ENCODE measurements at regions not wholly inside any gene's neighbourhood (a gene's known extent, or its start where the extent isn't known, plus 50 kb on each side); places are given as distances from the start of the nearest gene placed in this dataset.

DNA sequence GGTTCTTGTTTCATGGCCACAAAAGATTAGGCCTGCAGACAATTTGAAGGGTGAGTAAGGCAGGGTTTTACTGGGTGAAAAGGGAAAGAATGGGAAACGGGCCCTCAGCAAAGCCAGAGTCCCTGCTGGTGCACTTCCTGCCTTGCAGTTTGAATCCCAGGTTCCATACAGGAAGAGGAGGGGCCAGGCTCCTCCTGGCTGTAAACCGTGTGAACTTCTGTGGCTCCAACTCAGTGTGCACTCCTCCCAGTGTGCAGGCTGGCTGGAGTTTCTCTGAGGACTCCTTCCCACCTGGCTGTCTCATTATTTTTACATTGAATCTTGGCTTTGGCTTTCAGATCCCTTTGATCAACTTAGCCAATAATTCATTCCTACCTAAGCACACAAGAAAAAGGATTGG, 367.1 kb upstream of the KLF4 start:
- no peak overlapping the region for H3K27ac ChIP-seq (ENCODE audit: low read depth, low read length, poor library complexity, severe bottlenecking)
- H4K20me1 ChIP-seq (ENCODE audit: insufficient read depth, low read length) = no peaks in the 10 kb centered on the region
- no peak for TF ChIP-seq EZH2 (IDR thresholded peaks at IDR 0.05; ENCODE audit: borderline replicate concordance, low read length)
- TF ChIP-seq, protein P1, sequence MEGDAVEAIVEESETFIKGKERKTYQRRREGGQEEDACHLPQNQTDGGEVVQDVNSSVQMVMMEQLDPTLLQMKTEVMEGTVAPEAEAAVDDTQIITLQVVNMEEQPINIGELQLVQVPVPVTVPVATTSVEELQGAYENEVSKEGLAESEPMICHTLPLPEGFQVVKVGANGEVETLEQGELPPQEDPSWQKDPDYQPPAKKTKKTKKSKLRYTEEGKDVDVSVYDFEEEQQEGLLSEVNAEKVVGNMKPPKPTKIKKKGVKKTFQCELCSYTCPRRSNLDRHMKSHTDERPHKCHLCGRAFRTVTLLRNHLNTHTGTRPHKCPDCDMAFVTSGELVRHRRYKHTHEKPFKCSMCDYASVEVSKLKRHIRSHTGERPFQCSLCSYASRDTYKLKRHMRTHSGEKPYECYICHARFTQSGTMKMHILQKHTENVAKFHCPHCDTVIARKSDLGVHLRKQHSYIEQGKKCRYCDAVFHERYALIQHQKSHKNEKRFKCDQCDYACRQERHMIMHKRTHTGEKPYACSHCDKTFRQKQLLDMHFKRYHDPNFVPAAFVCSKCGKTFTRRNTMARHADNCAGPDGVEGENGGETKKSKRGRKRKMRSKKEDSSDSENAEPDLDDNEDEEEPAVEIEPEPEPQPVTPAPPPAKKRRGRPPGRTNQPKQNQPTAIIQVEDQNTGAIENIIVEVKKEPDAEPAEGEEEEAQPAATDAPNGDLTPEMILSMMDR (IDR thresholded peaks at IDR 0.05; ENCODE audit: low read length) = no peak
- H3K79me2 ChIP-seq (ENCODE audit: insufficient read depth, low read length) = no peaks in the 10 kb centered on the region
- no peaks in the 10 kb centered on the region for H3K27me3 ChIP-seq (ENCODE audit: insufficient read depth, low read length)
- no peak overlapping the region for H3K4me2 ChIP-seq (ENCODE audit: low read length)
- H3K9ac ChIP-seq (ENCODE audit: low read length) = no peak overlapping the region
- no peaks in the 10 kb centered on the region for H3F3A ChIP-seq (ENCODE audit: insufficient read depth, low read length)
- H3K9me2 ChIP-seq (ENCODE audit: low read depth, low read length) = no peaks in the 10 kb centered on the region
- H3K4me1 ChIP-seq (ENCODE audit: insufficient read depth, low read length, severe bottlenecking) = no peaks in the 10 kb centered on the region
- H3K36me3 ChIP-seq (ENCODE audit: insufficient read depth, low read length) = no peaks in the 10 kb centered on the region
- H3K4me3 ChIP-seq (ENCODE audit: low read depth, low read length, poor library complexity, severe bottlenecking) = no peak overlapping the region
- no peaks in the 10 kb centered on the region for H3K9me3 ChIP-seq (ENCODE audit: low read length)
- no peak overlapping the region for H2AFZ ChIP-seq (ENCODE audit: low read length)

DNA sequence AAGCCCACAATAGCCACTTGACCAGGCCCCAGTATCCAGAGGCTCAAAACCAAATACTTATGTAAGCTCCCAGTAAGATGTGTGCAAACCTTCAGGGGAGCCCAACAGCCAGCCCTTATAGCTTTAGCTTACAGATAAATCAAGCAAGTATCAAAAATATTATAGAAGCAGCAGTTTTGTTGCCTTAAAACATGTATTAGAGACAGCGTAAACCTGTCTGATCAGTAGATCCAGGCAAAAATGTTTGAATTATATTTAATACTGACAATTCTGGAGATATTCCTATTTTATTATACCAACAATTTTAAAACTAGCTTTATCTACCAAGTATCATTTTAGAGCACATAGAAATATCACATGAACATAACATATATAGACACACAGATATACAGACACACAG, 365.6 kb upstream of the KLF4 start:
- no peak overlapping the region for H3K27ac ChIP-seq (ENCODE audit: low read depth, low read length, poor library complexity, severe bottlenecking)
- no peak overlapping the region for H3K4me3 ChIP-seq (ENCODE audit: low read depth, low read length, poor library complexity, severe bottlenecking)
- H2AFZ ChIP-seq (ENCODE audit: low read length) = no peak overlapping the region
- no peaks in the 10 kb centered on the region for H3K9me2 ChIP-seq (ENCODE audit: low read depth, low read length)
- no peaks in the 10 kb centered on the region for H3K4me1 ChIP-seq (ENCODE audit: insufficient read depth, low read length, severe bottlenecking)
- no peaks in the 10 kb centered on the region for H4K20me1 ChIP-seq (ENCODE audit: insufficient read depth, low read length)
- TF ChIP-seq EZH2 (IDR thresholded peaks at IDR 0.05; ENCODE audit: borderline replicate concordance, low read length) = no peak
- TF ChIP-seq, protein P1 (IDR thresholded peaks at IDR 0.05; ENCODE audit: low read length) = no peak
- no peaks in the 10 kb centered on the region for H3K9me3 ChIP-seq (ENCODE audit: low read length)
- H3K27me3 ChIP-seq (ENCODE audit: insufficient read depth, low read length) = no peaks in the 10 kb centered on the region
- no peak overlapping the region for H3K4me2 ChIP-seq (ENCODE audit: low read length)
- H3K36me3 ChIP-seq (ENCODE audit: insufficient read depth, low read length) = no peaks in the 10 kb centered on the region
- no peak overlapping the region for H3K9ac ChIP-seq (ENCODE audit: low read length)
- H3F3A ChIP-seq (ENCODE audit: insufficient read depth, low read length) = no peaks in the 10 kb centered on the region
- H3K79me2 ChIP-seq (ENCODE audit: insufficient read depth, low read length) = no peaks in the 10 kb centered on the region

DNA sequence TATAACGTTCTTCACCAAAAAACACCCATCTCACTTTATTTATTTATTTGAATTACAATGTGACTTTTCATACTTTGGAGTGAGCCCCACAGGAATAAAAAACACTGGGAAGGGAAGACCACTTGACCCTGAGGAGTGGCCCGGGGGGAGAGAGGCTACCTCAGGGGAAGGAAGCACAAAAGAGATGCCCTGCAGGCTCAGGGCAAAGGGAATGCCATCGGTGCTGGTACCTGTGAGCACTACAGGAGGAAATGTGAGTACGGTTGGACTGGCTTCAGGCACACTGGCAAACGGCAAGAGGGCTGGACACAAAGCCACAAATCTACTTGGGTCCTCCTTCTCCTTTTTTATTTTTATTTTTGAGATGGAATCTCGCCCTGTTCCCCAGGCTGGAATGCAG, 363.9 kb upstream of the KLF4 start:
- Histone ChIP-seq H3K79me2 (ENCODE audit: insufficient read depth, low read length) (no peaks in the 10 kb centered on the region), H2AFZ (ENCODE audit: low read length) (no peak overlapping the region), H3K27ac (ENCODE audit: low read depth, low read length, poor library complexity, severe bottlenecking) (no peak overlapping the region), H3K4me2 (ENCODE audit: low read length) (no peak overlapping the region), H3K9me3 (ENCODE audit: low read length) (no peaks in the 10 kb centered on the region), H3K4me3 (ENCODE audit: low read depth, low read length, poor library complexity, severe bottlenecking) (no peak overlapping the region), H3K36me3 (ENCODE audit: insufficient read depth, low read length) (no peaks in the 10 kb centered on the region), H3K9ac (ENCODE audit: low read length) (no peak overlapping the region), H3K27me3 (ENCODE audit: insufficient read depth, low read length) (no peaks in the 10 kb centered on the region), H3K4me1 (ENCODE audit: insufficient read depth, low read length, severe bottlenecking) (no peaks in the 10 kb centered on the region), H3K9me2 (ENCODE audit: low read depth, low read length) (no peaks in the 10 kb centered on the region), H4K20me1 (ENCODE audit: insufficient read depth, low read length) (no peaks in the 10 kb centered on the region), H3F3A (ENCODE audit: insufficient read depth, low read length) (no peaks in the 10 kb centered on the region)
- no peak for TF ChIP-seq EZH2 (IDR thresholded peaks at IDR 0.05; ENCODE audit: borderline replicate concordance, low read length)
- TF ChIP-seq, protein P1 (IDR thresholded peaks at IDR 0.05; ENCODE audit: low read length) = no peak

Data from OCI-LY1 (cell line).